ENCODE measurements at regions not wholly inside any gene's neighbourhood (a gene's known extent, or its start where the extent isn't known, plus 50 kb on each side); places are given as distances from the start of the nearest gene placed in this dataset.

- no peak for DNase-seq
These were observed 79.2 kb upstream of the TNR start for GRCh38 chr1:175822580-175822979.

GRCh38 chr1:175820456-175821025 is 77.1 kb upstream of the TNR start:
- no peak for DNase-seq

GRCh38 chr1:175818929-175819328 is 75.5 kb upstream of the TNR start:
- DNase-seq = no peak

GRCh38 chr1:175817445-175817844 is 74.0 kb upstream of the TNR start:
- DNase-seq = no peak

- DNase-seq = no peak
These were observed 71.5 kb upstream of the TNR start for GRCh38 chr1:175814885-175815284.

- no peak for DNase-seq
These were observed 69.5 kb upstream of the TNR start for GRCh38 chr1:175812936-175813335.

- DNase-seq = no peak
These were observed 66.9 kb upstream of the TNR start for GRCh38 chr1:175810305-175810704.

- DNase-seq = no peak
These were observed 65.6 kb upstream of the TNR start for GRCh38 chr1:175808999-175809398.

GRCh38 chr1:175808573-175808972 is 65.2 kb upstream of the TNR start:
- DNase-seq = no peak

- DNase-seq = no peak
These were observed 61.2 kb upstream of the TNR start for GRCh38 chr1:175804561-175804960.

GRCh38 chr1:175803413-175803812 is 60.0 kb upstream of the TNR start:
- no peak for DNase-seq

- no peak for DNase-seq
These were observed 59.2 kb upstream of the TNR start for GRCh38 chr1:175802407-175803123.

- DNase-seq = no peak
These were observed 58.6 kb upstream of the TNR start for GRCh38 chr1:175801979-175802378.

GRCh38 chr1:175797576-175797975 is 54.2 kb upstream of the TNR start:
- no peak for DNase-seq

- no peak for DNase-seq
These were observed 51.2 kb upstream of the TNR start for GRCh38 chr1:175794586-175794985.

GRCh38 chr1:175793617-175794016 is 50.2 kb upstream of the TNR start:
- no peak for DNase-seq

Data from NCI-H1048 (cell line).